OCI-LY3 (cell line): ENCODE measurements at regions not wholly inside any gene's neighbourhood (a gene's known extent, or its start where the extent isn't known, plus 50 kb on each side); places are given as distances from the start of the nearest gene placed in this dataset.

Experiments used
- CTCF ChIP-seq: fragments of 200-600, 300-600 bp; sonication (generic); IDR thresholded peaks from 2 replicates; pipeline ENCODE4 v1.5.1; 2014; ENCODE audit warnings: antibody characterized with exemption, low read length, low read depth
- EZH2phosphoT487 ChIP-seq: fragments of 200-600 bp; shearing (Covaris generic); IDR thresholded peaks from 2 replicates; pipeline ENCODE4 v1.6.1; 2018; ENCODE audit warnings: antibody characterized with exemption, mixed run types, low read depth

GRCh38 chr2:67159929-67160328 is 237.2 kb upstream of the ETAA1 start:
- no peak for TF ChIP-seq CTCF
- TF ChIP-seq EZH2phosphoT487, result no peak
